ENCODE measurements at regions not wholly inside any gene's neighbourhood (a gene's known extent, or its start where the extent isn't known, plus 50 kb on each side); places are given as distances from the start of the nearest gene placed in this dataset.
"Not testable (repeated sequence)": the region's sequence is repeated elsewhere in the genome, so short reads cannot be mapped to it uniquely, and the experiment has no call there.

DNA sequence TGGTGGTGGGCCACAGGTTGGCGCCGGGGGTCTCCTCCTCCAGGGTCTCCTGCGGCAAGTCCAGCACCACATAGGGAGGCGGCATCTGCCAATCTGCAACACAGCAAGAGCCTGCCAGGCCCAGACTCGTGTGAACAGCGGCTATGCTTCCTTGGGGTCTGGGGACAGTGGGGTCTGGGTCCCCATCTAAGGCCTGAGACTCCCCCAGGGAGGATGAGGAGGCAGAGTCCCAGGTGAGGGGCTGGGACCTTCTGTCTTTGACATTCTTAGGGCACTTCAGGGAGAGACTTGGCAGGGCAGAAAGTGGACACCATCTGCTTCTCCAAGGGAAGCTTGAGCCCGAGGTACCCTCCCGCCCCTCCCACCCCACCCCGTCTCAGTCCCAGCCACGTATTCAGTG, 178.1 kb downstream of the TMEM121 start:
- FAIRE-seq; H3K18ac ChIP-seq (ENCODE audit: extremely low read depth, low read length); H2BK15ac ChIP-seq (ENCODE audit: low read length); H4K5ac ChIP-seq (ENCODE audit: insufficient read length, low read depth, low read length); H2AFZ ChIP-seq (ENCODE audit: low read length); H3K4me1 ChIP-seq (replicated peaks in 1 of 4; ENCODE audit: control insufficient read depth in 3 of 4, insufficient read depth in 4 of 4, low read length in 3 of 4); H3K27ac ChIP-seq (ENCODE audit: low read depth, low read length); H2BK12ac ChIP-seq (ENCODE audit: low read depth, low read length); H3K36me3 ChIP-seq (ENCODE audit: control insufficient read depth in 2 of 4, insufficient read depth in 4 of 4, low read length in 3 of 4); H3K23me2 ChIP-seq (ENCODE audit: low read depth, low read length); H3K14ac ChIP-seq (ENCODE audit: insufficient read length); POLR2A ChIA-PET (ENCODE audit: partially characterized antibody); H3K23ac ChIP-seq (ENCODE audit: insufficient read length); H3K4me2 ChIP-seq (ENCODE audit: insufficient read depth in 1 of 2, low read depth in 2 of 2, low read length in 2 of 2); DNase-seq (ENCODE audit: low read depth in 1 of 2, low spot score in 2 of 2); H3K79me2 ChIP-seq (ENCODE audit: control insufficient read depth in 1 of 2, insufficient read depth in 2 of 2, low read length in 2 of 2); H3K4me3 ChIP-seq (ENCODE audit: extremely low read depth in 1 of 4, insufficient read depth in 2 of 4, low read depth in 3 of 4, low read length in 4 of 4); CTCF ChIA-PET (ENCODE audit: partially characterized antibody); H2BK120ac ChIP-seq (replicated peaks; ENCODE audit: low read depth, low read length); H3K79me1 ChIP-seq (ENCODE audit: low read depth, low read length); H2BK5ac ChIP-seq (ENCODE audit: low read depth, low read length); H2AK5ac ChIP-seq (ENCODE audit: low read depth, low read length); H3K56ac ChIP-seq (replicated peaks; ENCODE audit: insufficient read length, low read depth, low read length); H2BK20ac ChIP-seq (ENCODE audit: low read length); H4K8ac ChIP-seq (ENCODE audit: extremely low read depth, insufficient read depth, low read length); H3K9ac ChIP-seq (replicated peaks in 1 of 4; ENCODE audit: extremely low read depth in 1 of 4, low read depth in 3 of 4, low read length in 3 of 4); H3K4ac ChIP-seq (replicated peaks; ENCODE audit: insufficient read length, low read depth, low read length); H4K91ac ChIP-seq (replicated peaks; ENCODE audit: insufficient read length, low read length); H4K20me1 ChIP-seq (replicated peaks in 1 of 2; ENCODE audit: control insufficient read depth in 1 of 2, insufficient read depth in 2 of 2, low read length in 2 of 2); H3K27me3 ChIP-seq (replicated peaks in 1 of 4; ENCODE audit: control insufficient read depth in 3 of 4, extremely low read depth in 1 of 4, insufficient read depth in 3 of 4, low read length in 3 of 4): not testable (repeated sequence)
- peaks cover 35 to 85% of the 10 kb centered on the region in 2 experiments for H3K9me3 ChIP-seq (ENCODE audit: insufficient read depth in 2 of 2, low read depth in 1 of 2, low read length in 1 of 2)
- WGBS, 2 experiments (ENCODE audit: extremely low coverage in 1 of 2, insufficient coverage in 1 of 2, insufficient read length in 1 of 2, insufficient replicate concordance in 2 of 2, low coverage in 1 of 2, low lambda C conversion rate in 2 of 2, missing lambda C conversion rate in 1 of 2), result 58% methylated on average over 3 of the region's 10 CpGs; no CpG with 5 or more reads in 1 of the 2 experiments

DNA sequence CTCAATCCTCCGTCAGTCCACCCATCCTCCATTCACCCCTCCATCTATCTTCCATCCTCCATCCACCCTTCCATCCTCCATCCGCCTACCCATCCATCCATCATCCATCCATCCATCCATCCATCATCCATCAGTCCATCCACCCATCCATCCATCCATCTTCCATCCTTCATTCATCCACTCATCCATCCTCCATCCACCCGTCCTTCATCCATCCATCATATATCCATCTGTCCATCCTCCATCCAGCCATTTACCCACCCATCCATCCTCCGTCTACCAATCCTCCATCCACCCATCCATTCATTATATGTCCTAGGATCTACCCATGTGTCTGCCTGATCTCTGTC, 179.1 kb downstream of the TMEM121 start:
- WGBS, 2 experiments (ENCODE audit: extremely low coverage in 1 of 2, insufficient coverage in 1 of 2, insufficient read length in 1 of 2, insufficient replicate concordance in 2 of 2, low coverage in 1 of 2, low lambda C conversion rate in 2 of 2, missing lambda C conversion rate in 1 of 2), result 80 to 100% methylated on average over 3 to 4 of the region's 4 CpGs
- H2BK120ac ChIP-seq (replicated peaks; ENCODE audit: low read depth, low read length); H3K9ac ChIP-seq (replicated peaks in 1 of 4; ENCODE audit: extremely low read depth in 1 of 4, low read depth in 3 of 4, low read length in 3 of 4); H4K8ac ChIP-seq (ENCODE audit: extremely low read depth, insufficient read depth, low read length); H3K4me2 ChIP-seq (ENCODE audit: insufficient read depth in 1 of 2, low read depth in 2 of 2, low read length in 2 of 2); H3K27me3 ChIP-seq (replicated peaks in 1 of 4; ENCODE audit: control insufficient read depth in 3 of 4, extremely low read depth in 1 of 4, insufficient read depth in 3 of 4, low read length in 3 of 4); H3K79me2 ChIP-seq (ENCODE audit: control insufficient read depth in 1 of 2, insufficient read depth in 2 of 2, low read length in 2 of 2); H3K27ac ChIP-seq (ENCODE audit: low read depth, low read length); H2BK5ac ChIP-seq (ENCODE audit: low read depth, low read length); H2BK15ac ChIP-seq (ENCODE audit: low read length); H2AK5ac ChIP-seq (ENCODE audit: low read depth, low read length); CTCF ChIA-PET (ENCODE audit: partially characterized antibody); H3K23ac ChIP-seq (ENCODE audit: insufficient read length); H4K20me1 ChIP-seq (replicated peaks in 1 of 2; ENCODE audit: control insufficient read depth in 1 of 2, insufficient read depth in 2 of 2, low read length in 2 of 2); H3K4me3 ChIP-seq (ENCODE audit: extremely low read depth in 1 of 4, insufficient read depth in 2 of 4, low read depth in 3 of 4, low read length in 4 of 4); FAIRE-seq; H3K23me2 ChIP-seq (ENCODE audit: low read depth, low read length); H3K14ac ChIP-seq (ENCODE audit: insufficient read length); DNase-seq (ENCODE audit: low read depth in 1 of 2, low spot score in 2 of 2); H3K56ac ChIP-seq (replicated peaks; ENCODE audit: insufficient read length, low read depth, low read length); H3K4me1 ChIP-seq (replicated peaks in 1 of 4; ENCODE audit: control insufficient read depth in 3 of 4, insufficient read depth in 4 of 4, low read length in 3 of 4); POLR2A ChIA-PET (ENCODE audit: partially characterized antibody); H3K36me3 ChIP-seq (ENCODE audit: control insufficient read depth in 2 of 4, insufficient read depth in 4 of 4, low read length in 3 of 4); H3K79me1 ChIP-seq (ENCODE audit: low read depth, low read length); H4K5ac ChIP-seq (ENCODE audit: insufficient read length, low read depth, low read length); H2AFZ ChIP-seq (ENCODE audit: low read length); H2BK20ac ChIP-seq (ENCODE audit: low read length); H2BK12ac ChIP-seq (ENCODE audit: low read depth, low read length); H4K91ac ChIP-seq (replicated peaks; ENCODE audit: insufficient read length, low read length); H3K4ac ChIP-seq (replicated peaks; ENCODE audit: insufficient read length, low read depth, low read length); H3K18ac ChIP-seq (ENCODE audit: extremely low read depth, low read length): not testable (repeated sequence)
- H3K9me3 ChIP-seq (ENCODE audit: insufficient read depth in 2 of 2, low read depth in 1 of 2, low read length in 1 of 2), result peaks cover 38 to 85% of the 10 kb centered on the region in 2 experiments

All from H1 (cell line).